ENCODE measurements at regions not wholly inside any gene's neighbourhood (a gene's known extent, or its start where the extent isn't known, plus 50 kb on each side); places are given as distances from the start of the nearest gene placed in this dataset.
A peak's percentile ranks its signal among the peaks of the same experiment; 100 is the strongest.
"Not testable (repeated sequence)": the region's sequence is repeated elsewhere in the genome, so short reads cannot be mapped to it uniquely, and the experiment has no call there.

GRCh38 chr15:66865622-66866611 is 163.9 kb downstream of the SMAD6 start:
- DNase-seq: peak; percentile 9

DNA sequence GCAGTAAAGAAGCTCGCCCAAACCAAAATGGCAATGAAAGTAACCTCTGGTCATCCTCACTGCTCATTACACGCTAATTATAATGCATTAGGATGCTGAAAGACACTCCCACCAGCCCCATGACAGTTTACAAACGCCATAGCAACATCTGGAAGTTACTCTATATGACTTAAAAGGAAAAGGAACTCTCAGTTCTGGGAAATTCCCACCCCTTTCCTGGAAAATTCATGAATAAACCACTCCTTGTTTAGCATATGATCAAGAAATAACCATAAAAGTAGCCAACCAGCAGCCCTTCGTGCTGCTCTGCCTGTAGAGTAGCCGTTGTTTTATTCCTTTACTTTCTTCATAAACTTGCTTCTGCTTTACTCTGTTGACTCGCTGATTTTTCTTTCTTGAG is 164.6 kb downstream of the SMAD6 start:
- no peak for DNase-seq

GRCh38 chr15:66868918-66869317 is 166.9 kb downstream of the SMAD6 start:
- no peak for DNase-seq

- no peak for DNase-seq
Observed at GRCh38 chr15:66870880-66871388, 168.9 kb downstream of the SMAD6 start.

- no peak for DNase-seq
Observed at GRCh38 chr15:66872405-66872804, 170.4 kb downstream of the SMAD6 start.

DNA sequence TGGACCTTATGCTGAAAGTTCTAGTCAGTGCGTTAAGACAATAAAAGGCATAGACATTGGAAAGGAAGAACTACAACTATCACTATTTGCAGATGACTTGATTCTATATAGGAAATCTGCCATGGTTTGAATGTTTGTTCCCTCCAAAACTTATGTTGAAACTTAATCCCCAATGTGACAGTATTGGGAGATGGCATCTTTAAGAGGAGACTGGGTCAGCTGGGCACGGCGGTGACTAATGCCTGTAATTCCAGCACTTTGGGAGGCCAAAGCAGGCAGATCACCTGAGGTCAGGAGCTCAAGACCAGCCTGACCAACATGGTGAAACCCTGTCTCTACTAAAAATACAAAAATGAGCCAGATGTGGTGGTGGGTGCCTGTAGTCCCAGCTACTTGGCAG is 171.3 kb downstream of the SMAD6 start:
- DNase-seq: not testable (repeated sequence)

GRCh38 chr15:66873856-66874255 is 171.8 kb downstream of the SMAD6 start:
- DNase-seq: no peak

- no peak for DNase-seq
Observed at GRCh38 chr15:66875588-66876420, 173.8 kb downstream of the SMAD6 start.

GRCh38 chr15:66876421-66876730 is 174.3 kb downstream of the SMAD6 start:
- DNase-seq: no peak

DNA sequence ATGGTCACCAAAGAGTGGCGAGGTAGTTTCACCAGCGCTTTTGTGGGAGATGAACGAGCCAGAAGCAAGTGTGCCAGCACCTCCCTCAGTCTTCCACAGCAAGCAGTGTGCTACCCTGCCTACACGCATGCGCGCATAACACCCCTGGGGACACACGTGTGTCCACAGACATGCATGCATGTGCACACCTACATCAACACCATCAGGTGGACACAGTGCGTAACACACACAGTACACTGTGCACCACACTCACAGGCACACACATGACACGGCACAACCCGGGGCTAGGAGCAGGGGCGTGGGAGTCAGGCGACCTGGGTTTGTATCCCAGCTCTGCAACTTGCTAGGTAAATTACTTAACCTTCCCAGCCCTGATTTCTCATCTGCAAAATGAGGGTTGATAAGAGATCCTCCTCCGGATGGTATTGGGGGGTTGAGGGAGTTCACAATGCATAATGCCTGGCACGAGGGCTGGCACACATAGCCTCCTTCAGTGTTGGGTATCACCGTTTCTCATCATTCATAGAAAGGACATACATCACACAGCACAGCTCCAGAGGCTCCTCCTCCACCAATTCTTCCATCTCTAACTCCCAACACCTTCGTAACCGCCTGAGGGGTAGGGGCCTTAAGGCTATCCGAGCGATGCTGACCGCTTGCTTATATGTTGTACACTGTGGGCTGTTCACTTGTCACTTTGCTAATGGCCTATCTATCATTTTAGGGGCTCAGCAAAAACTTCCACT is 174.9 kb downstream of the SMAD6 start:
- no peak for DNase-seq

- no peak for DNase-seq
Observed at GRCh38 chr15:66877477-66878271, 175.6 kb downstream of the SMAD6 start.

DNA sequence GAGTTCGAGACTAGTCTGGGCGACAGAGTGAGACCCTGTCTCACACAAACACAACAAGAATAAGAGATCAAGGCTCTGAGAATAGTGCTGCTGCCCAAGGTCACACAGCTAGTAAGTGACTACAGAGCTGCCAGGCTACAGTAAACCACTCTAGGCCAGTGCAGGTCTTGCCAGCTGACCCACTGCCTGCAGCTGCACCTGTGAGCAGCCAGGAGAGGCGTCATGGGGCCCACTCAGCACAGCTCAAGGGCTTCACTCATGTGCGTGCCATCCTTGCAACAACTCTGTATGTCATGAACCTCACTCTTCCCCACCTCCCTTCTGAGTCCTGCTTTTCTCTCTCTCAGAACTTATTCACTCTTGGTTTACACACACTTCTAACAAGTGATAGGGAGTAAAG is 176.7 kb downstream of the SMAD6 start:
- no peak for DNase-seq

DNA sequence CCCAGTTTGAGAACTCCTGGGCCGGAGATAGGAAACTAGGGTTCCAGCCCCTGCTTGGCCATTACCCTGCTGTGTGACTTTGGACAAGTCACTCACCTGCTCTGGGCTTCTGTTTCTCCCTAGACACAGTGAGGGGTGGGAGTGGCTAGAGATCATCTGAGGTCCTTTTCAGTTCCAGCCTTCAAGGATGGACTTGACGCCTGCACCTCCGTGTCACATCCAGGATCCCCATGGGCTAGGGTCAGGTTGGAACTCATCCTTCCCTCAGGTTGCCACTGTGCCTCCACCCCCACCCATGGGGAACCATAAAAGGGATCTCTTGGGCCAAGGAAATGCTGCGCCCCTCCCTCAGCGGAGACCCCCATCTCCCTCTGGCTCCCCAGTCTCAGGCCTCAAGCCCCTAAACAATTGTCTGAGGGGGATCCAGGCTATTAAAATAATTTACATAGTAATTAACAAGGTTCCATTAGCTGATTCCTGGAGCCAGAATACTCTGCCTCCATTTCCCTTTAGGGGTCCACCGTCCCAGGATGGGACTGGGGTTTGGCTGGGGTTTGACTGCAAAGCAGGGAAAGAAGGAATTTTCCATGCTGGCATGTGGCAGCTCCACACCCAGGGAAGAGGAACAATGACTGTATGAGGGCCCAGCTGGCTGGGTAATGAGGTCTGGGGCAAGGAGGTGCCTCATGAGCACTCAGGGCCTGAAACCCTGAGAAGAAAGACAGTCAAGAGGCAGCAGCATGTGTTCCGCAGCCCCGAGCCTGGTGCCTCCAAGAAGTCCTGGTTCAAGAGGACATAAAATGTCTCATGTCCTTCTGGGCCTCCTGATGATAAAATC is 177.7 kb downstream of the SMAD6 start:
- no peak for DNase-seq

GRCh38 chr15:66880380-66881155 is 178.5 kb downstream of the SMAD6 start:
- no peak for DNase-seq

DNA sequence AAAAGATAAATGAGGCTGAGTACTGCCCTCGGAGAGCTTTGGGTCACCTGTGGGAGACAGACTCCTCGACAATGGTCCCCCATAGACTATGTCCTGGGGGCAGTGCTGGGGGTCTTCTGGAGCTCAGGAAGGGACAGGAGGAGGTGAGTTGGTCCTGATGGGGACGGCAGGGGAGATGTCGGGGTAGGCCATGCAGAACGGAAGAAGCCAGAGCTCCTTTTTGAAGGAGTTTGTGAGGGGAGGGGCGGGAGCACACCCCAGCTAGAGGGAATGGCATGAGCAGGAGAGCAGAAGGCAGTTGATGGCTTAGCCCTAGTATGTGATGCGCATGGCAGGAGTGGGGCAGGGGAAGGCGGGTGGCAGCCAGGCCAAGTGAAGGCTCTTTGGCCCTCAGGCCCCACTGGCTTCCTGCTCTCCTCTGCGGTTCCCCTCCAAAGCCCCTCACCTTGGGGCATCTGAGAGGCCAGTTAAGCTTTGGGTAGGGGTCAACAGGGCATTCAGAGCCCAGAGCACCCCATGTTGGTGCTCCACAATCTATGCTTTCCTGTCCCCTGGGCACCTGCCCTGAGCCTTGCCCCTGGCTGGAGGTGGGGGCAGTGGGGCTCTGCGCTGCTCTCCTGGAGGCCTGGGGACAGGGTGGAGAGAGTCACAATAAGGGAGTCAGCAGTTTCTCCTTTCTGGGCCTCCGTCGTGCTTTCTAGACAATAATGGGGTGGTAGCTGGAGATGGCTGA is 179.3 kb downstream of the SMAD6 start:
- no peak for DNase-seq

DNA sequence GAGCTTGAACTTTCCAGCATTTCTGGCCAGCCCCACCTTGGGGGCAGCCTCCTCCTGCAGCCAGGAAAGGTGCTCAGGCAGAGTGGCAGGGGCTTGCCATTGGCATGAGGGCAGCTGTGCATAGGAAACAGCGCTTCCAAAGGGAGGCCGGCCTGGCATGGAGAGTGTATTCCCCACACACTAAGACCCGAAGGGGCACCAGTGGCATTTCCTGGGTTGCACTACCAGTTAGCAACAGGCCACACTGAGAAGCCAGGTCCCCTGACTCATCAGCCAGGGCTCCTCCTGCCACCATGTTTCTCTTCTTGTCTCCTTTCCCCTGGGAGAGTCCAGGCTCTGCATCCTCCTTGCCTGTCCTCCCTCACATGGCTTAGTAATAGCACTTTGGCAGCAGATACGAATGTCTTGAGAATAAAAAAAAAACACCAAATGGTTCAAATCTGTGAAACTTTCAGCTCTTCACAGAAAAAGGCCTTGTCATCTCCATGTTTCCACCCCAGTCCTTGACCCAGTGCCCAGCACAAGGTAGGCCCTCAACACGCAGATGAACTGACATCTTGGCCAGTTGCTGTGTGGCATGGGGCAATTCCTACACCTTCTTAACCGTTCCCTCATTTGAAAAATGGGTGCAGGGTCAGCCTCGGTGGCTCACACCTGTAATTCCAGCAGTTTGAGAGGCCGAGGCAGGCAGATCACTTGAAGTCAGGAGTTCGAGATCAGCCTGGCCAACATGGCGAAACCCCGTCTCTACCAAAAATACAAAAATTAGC is 180.4 kb downstream of the SMAD6 start:
- DNase-seq: no peak

- no peak for DNase-seq
Observed at GRCh38 chr15:66883284-66883911, 181.4 kb downstream of the SMAD6 start.

DNA sequence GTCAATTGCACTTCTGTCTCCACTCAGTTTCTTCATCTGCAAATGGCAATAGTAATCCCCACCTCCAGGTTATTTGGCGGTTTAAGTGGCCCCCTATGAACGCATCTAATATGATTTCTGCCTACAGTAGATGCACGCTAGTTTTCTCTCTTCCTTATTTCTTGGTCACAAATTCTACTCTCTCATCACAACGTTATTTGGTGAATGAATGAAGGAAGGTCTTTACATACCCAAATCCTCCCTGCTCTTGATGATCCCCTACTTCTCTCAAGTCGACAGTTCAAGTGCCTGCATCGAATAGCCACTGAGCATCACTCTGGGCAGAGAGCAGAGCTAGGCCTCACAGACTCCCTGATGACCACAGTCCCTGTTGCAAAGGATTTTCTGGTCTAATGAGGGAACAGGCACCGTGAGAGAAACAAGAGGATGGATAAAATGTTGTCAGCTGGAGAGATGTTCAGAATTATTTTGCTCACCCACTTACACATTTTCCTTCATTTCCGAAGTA is 181.2 kb upstream of the SMAD3 start:
- no peak for DNase-seq
